ENCODE measurements at regions not wholly inside any gene's neighbourhood (a gene's known extent, or its start where the extent isn't known, plus 50 kb on each side); places are given as distances from the start of the nearest gene placed in this dataset.
A peak's percentile ranks its signal among the peaks of the same experiment; 100 is the strongest.

DNA sequence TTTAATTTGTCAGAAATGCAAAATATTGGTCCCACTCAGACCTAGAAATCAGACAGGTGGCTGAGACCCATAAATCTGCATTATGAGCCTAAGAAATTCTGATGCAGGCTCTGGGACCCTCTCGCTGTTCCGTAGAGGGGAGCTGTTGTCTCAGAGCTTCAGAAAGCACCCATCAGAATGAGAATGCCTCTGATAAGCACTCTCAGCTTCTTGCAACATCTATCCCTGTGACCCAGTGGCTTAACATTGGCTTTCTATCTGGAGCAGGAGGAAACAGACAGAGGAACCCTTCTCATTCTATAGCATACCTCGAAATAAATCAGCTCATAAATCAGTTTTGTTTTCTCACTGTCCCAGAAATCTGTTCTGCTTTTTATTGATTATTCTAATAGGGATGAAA is 184.6 kb upstream of the SP4 start:
- TF ChIP-seq CTCF (IDR thresholded peaks at IDR 0.05): no peak
- H3K27me3 Mint-ChIP-seq: peaks cover 23% of the 10 kb centered on the region
- no peak for ATAC-seq (ENCODE audit: low read depth)
- intact Hi-C loops (cut with micrococcal nuclease): no loop called here
- no peaks in the 10 kb centered on the region for H3K4me1 Mint-ChIP-seq
- no peaks in the 10 kb centered on the region for H3K36me3 Mint-ChIP-seq (ENCODE audit: low read depth)
- no peak for DNase-seq
- CTCF ChIA-PET: no interaction called here
- POLR2A ChIA-PET: no interaction called here
- no peak overlapping the region for H3K27ac Mint-ChIP-seq
- H3K9me3 Mint-ChIP-seq: no peaks in the 10 kb centered on the region
- no peak overlapping the region for H3K4me3 Mint-ChIP-seq

DNA sequence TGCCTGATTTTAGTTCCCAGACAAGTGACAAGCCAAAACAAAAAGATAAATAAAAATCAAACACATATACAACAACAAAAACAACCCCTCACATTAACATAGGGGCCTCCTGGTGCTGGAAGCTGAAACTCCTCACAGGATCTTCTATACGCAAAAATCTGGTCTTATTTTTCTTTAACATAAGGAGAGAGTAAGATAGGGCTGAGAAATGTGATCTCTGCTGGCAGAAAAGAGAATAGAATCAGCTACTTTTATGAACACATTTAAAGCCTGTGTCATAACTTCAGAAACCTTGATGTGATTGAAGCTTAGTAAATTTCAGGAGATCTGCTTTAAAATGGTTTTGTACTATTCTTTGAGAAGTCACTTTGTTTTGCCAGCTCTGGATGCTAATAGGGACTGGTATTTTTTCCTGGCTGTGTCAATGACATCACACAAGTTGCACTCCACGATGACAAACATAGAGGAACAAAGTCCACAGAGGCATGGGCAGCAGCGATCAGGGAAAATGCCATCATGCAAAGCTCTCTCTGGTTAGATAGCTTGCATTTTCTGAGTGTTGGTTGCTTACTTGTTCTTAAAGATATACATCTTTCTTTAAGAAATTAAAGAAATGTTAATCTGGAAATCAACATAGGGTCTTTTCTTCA is 176.6 kb upstream of the SP4 start:
- no peak for TF ChIP-seq CTCF (IDR thresholded peaks at IDR 0.05)
- Mint-ChIP-seq H3K9me3 (no peaks in the 10 kb centered on the region), H3K4me3 (no peak overlapping the region), H3K36me3 (ENCODE audit: low read depth) (no peaks in the 10 kb centered on the region), H3K4me1 (no peaks in the 10 kb centered on the region), H3K27ac (no peak overlapping the region), H3K27me3 (peaks cover 42% of the 10 kb centered on the region)
- CTCF ChIA-PET: interaction anchor here (1.5 to 4.2 kb wide), 2 partner anchors 9 to 1503 kb away, joined by 3 to 18 read pairs; no protein-coding TSS in a partner anchor
- intact Hi-C loops (cut with micrococcal nuclease): loop anchor here (5.0 to 10.0 kb wide), 3 partner anchors 474 to 1536 kb away; no protein-coding TSS in a partner anchor
- no peak for ATAC-seq (ENCODE audit: low read depth)
- POLR2A ChIA-PET: no interaction called here
- DNase-seq: no peak

DNA sequence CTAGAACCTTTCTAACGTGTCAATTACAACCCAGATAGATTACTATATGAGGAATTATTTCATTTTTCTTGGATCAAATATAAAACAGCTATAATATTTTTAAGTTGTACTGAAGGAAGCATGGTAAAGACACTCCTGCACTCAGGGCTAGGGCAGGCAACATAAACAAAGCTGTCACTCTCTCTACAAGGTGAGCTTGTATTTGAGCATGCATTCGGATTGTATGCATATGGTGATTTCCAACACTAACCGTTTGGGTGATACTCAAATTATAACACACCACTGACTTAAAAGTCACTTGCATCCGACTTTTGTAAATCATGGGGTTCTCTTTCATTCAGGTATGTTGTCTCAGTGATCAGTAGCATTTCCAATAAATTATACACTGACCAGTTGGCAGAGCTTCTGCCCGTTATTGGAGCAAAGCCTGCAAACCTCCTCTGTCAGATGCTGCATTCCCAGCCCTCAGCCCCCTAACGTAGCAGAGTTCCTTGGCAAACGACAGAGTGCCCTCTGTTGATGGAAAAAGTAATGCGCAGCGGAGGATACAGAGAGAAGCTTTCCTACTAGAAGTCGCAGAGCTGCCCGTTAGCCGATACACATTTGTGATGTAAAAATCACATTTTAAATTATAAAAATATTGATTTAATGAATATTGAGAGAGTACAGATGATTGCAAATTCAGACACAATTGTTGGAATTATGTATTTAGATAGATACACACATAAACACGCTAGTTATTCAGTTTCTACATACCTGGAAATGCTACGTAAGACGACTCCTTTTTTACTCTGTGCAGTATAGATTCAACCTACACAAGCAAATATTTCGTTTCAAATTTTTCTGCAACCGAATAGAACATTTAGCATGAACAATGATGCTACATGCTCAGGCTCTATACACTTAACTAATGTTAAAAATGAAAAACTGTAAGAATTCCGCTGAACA is 173.9 kb upstream of the SP4 start:
- no peak for ATAC-seq (ENCODE audit: low read depth)
- no peak overlapping the region for H3K27ac Mint-ChIP-seq
- no peaks in the 10 kb centered on the region for H3K36me3 Mint-ChIP-seq (ENCODE audit: low read depth)
- H3K4me3 Mint-ChIP-seq: no peak overlapping the region
- H3K9me3 Mint-ChIP-seq: no peaks in the 10 kb centered on the region
- DNase-seq: no peak
- H3K27me3 Mint-ChIP-seq: peaks cover 37% of the 10 kb centered on the region
- ChIA-PET CTCF (interaction anchor here (0.6 to 5.3 kb wide), 15 partner anchors 9 to 1506 kb away, joined by 3 to 30 read pairs (median 3); no protein-coding TSS in a partner anchor), POLR2A (interaction anchor here (0.9 kb wide), 1 partner anchor 173 kb away, joined by 3 read pairs; the partner anchor contains the start of gene SP4)
- H3K4me1 Mint-ChIP-seq: no peaks in the 10 kb centered on the region
- intact Hi-C loops (cut with micrococcal nuclease): loop anchor here (5.0 to 10.0 kb wide), 3 partner anchors 477 to 1539 kb away; no protein-coding TSS in a partner anchor
- no peak for TF ChIP-seq CTCF (IDR thresholded peaks at IDR 0.05)

GRCh38 chr7:21256310-21256877 is 171.5 kb upstream of the SP4 start:
- intact Hi-C loops (cut with micrococcal nuclease): loop anchor here (1.0 to 10.0 kb wide), 7 partner anchors 251 to 1542 kb away; no protein-coding TSS in a partner anchor
- peaks cover 23% of the 10 kb centered on the region for H3K27me3 Mint-ChIP-seq

More at GRCh38 chr7:21256310-21256877, 171.5 kb upstream of the SP4 start:
- DNase-seq (no peak), ATAC-seq (ENCODE audit: low read depth) (peak; percentile 25)
- ChIA-PET POLR2A (no interaction called here), CTCF (interaction anchor here (0.7 to 5.3 kb wide), 9 partner anchors 17 to 826 kb away, joined by 3 to 30 read pairs (median 6); no protein-coding TSS in a partner anchor)
- TF ChIP-seq CTCF (IDR thresholded peaks at IDR 0.05): no peak
- Mint-ChIP-seq H3K9me3 (no peaks in the 10 kb centered on the region), H3K36me3 (ENCODE audit: low read depth) (no peaks in the 10 kb centered on the region), H3K27ac (no peak overlapping the region), H3K4me1 (peaks cover 3% of the 10 kb centered on the region), H3K4me3 (no peak overlapping the region)

Data from activated B cell treated with CpG ODN at 0.5 μM for 24 hours (primary cell).